B cell (primary cell): ENCODE measurements at regions not wholly inside any gene's neighbourhood (a gene's known extent, or its start where the extent isn't known, plus 50 kb on each side); places are given as distances from the start of the nearest gene placed in this dataset.

Experiments
- ATAC-seq: fragments of 200-7000 bp; cut with Tn5 transposase; one replicate; pipeline ENCODE4 v1.10.0; 2021; ENCODE audit warnings: low read depth, mild to moderate bottlenecking, moderate number of reproducible peaks, moderate library complexity
- CTCF ChIA-PET: fragments of 350-600 bp; sonication (Branson Sonifier 250); formaldehyde crosslinking; loops from one replicate; lab custom pipeline; 2021; ENCODE audit warnings: antibody characterized with exemption, inconsistent platforms; lab: Charles Lee
- POLR2A ChIA-PET: fragments of 350-600 bp; sonication (Branson Sonifier 250); formaldehyde crosslinking; loops from one replicate; lab custom pipeline; 2021; ENCODE audit warnings: antibody characterized with exemption; lab: Charles Lee
- DNase-seq: peaks from one replicate; pipeline ENCODE4 v3.0.0; 2013
- H2AFZ ChIP-seq: 2 replicates; pipeline ENCODE4 v1.6.1; 2012; ENCODE audit warnings: mild to moderate bottlenecking, low read depth, low read length; ENCODE audit not compliant: insufficient read depth, poor library complexity, severe bottlenecking
- H3K27ac ChIP-seq, 2 donors: 1 replicate in 1 of 2; 2 replicates in 1 of 2; pipeline ENCODE4 v1.5.1; 2012 to 2013; ENCODE audit warnings: low read length in 2 of 2, mild to moderate bottlenecking in 2 of 2, moderate library complexity in 1 of 2
- H3K27me3 ChIP-seq, 4 experiments: fragments of 200-600 bp in 1 of 4; sonication (generic) in 1 of 4; replicated peaks in 1 of 4; 1 replicate in 2 of 4; 2 replicates in 2 of 4; pipeline versions ENCODE4 v1.6.1 to v1.7.0; 2013 to 2016; ENCODE audit warnings: low read length in 3 of 4, mild to moderate bottlenecking in 2 of 4, mixed read lengths in 1 of 4, moderate library complexity in 1 of 4; ENCODE audit not compliant: insufficient read depth in 4 of 4, control insufficient read depth in 3 of 4; ENCODE audit errors: control extremely low read depth in 1 of 4
- H3K36me3 ChIP-seq, 2 experiments: replicated peaks in 1 of 2; 1 replicate in 1 of 2; 2 replicates in 1 of 2; pipeline versions ENCODE4 v1.6.1 to v1.7.1; 2013; ENCODE audit warnings: low read length in 1 of 2; ENCODE audit not compliant: insufficient read depth in 2 of 2, control insufficient read depth in 1 of 2; ENCODE audit errors: control extremely low read depth in 1 of 2, extremely low read depth in 1 of 2
- H3K4me1 ChIP-seq, 2 donors: fragments of 200-600 bp in 1 of 2; sonication (generic) in 1 of 2; 1 replicate in 1 of 2; 2 replicates in 1 of 2; pipeline versions ENCODE4 v1.5.1 to v1.6.1; 2013 to 2017; ENCODE audit warnings: low read length in 2 of 2; ENCODE audit not compliant: control insufficient read depth in 2 of 2, insufficient read depth in 2 of 2
- H3K4me2 ChIP-seq: replicated peaks from 2 replicates; pipeline ENCODE3; 2012; ENCODE audit warnings: mild to moderate bottlenecking, low read depth, low read length; ENCODE audit not compliant: poor library complexity, severe bottlenecking
- H3K4me3 ChIP-seq, 5 experiments: fragments of 200-600 bp in 1 of 5; sonication (generic) in 1 of 5; 1 replicate in 3 of 5; 2 replicates in 2 of 5; pipeline versions ENCODE4 v1.5.1 to v1.7.0; 2011 to 2016; ENCODE audit warnings: low read length in 4 of 5, mild to moderate bottlenecking in 4 of 5, low read depth in 2 of 5, control low read depth in 1 of 5, moderate library complexity in 1 of 5; ENCODE audit not compliant: insufficient read depth in 1 of 5; ENCODE audit errors: control extremely low read depth in 1 of 5, extremely low read depth in 1 of 5
- H3K79me2 ChIP-seq: fragments of 200-600 bp; sonication (generic); one replicate; pipeline ENCODE4 v1.6.0; 2016; ENCODE audit warnings: low read length; ENCODE audit not compliant: control insufficient read depth, insufficient read depth
- H3K9ac ChIP-seq: fragments of 200-600 bp; sonication (generic); 2 replicates; pipeline ENCODE4 v1.6.1; 2017; ENCODE audit warnings: mild to moderate bottlenecking, low read length, moderate library complexity
- H3K9me3 ChIP-seq, 3 donors: one replicate each; pipeline versions ENCODE4 v1.6.1 to v1.7.1; 2013; ENCODE audit warnings: low read length in 2 of 3; ENCODE audit not compliant: control insufficient read depth in 2 of 3, insufficient read depth in 1 of 3; ENCODE audit errors: control extremely low read depth in 1 of 3
- H4K20me1 ChIP-seq: 2 replicates; pipeline ENCODE4 v1.6.0; 2012; ENCODE audit warnings: mild to moderate bottlenecking, low read length; ENCODE audit not compliant: insufficient read depth, control insufficient read depth, poor library complexity, severe bottlenecking
- H3K27ac Mint-ChIP-seq: one replicate; pipeline ENCODE4 v1.8.0; 2021; ENCODE audit warnings: mixed read lengths
- H3K27me3 Mint-ChIP-seq: one replicate; pipeline ENCODE4 v1.8.0; 2021; ENCODE audit warnings: mixed read lengths
- H3K4me1 Mint-ChIP-seq: one replicate; pipeline ENCODE4 v1.8.0; 2021; ENCODE audit warnings: mixed read lengths
- H3K4me3 Mint-ChIP-seq: one replicate; pipeline ENCODE4 v1.8.0; 2021; ENCODE audit warnings: mixed read lengths
- H3K9me3 Mint-ChIP-seq: one replicate; pipeline ENCODE4 v1.8.0; 2022; ENCODE audit warnings: mixed read lengths; ENCODE audit not compliant: insufficient read depth
- CTCF ChIP-seq: fragments of 200-600 bp; IDR thresholded peaks from one replicate; pipeline ENCODE4 v1.8.0; 2022; ENCODE audit warnings: antibody characterized with exemption, mild to moderate bottlenecking
- EZH2 ChIP-seq: IDR thresholded peaks from 2 replicates; pipeline ENCODE4 v1.6.1; 2012; ENCODE audit warnings: borderline replicate concordance, low read depth, mild to moderate bottlenecking, moderate library complexity, low read length; ENCODE audit not compliant: insufficient read depth, poor library complexity, severe bottlenecking
- WGBS: methylation state at CpG from one replicate; pipeline ENCODE4 v1.1.5; 2013; ENCODE audit warnings: missing lambda C conversion rate; ENCODE audit not compliant: insufficient coverage; 5-methylcytosine and 5-hydroxymethylcytosine counted together
- intact Hi-C: fragments of 100-400 bp; cut with micrococcal nuclease; formaldehyde crosslinking; loops from one replicate; pipeline ENCODE4 v1.10.0; 2022

DNA sequence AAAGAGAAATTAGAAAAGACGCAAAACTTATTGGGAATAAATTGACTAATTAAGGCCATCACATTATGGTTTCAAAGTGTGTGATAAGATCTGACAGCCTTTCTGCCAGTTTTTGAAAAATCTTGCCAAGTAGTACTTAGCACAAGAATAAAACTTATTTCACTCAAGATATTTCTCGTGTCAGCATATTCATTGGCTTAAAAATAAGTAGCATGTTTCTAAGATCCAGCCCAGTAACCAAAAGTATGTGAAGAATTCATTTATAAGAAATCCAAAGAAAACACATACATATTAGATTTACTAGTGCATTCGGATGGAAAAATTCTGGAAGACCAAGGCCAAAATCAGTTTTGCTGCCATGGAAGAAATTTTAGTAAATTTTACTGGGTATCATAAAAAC, 1135.0 kb downstream of the GALC start:
- Histone ChIP-seq H3K4me3 (no peak overlapping the region), H3K36me3 (no peaks in the 10 kb centered on the region), H4K20me1 (no peaks in the 10 kb centered on the region), H3K79me2 (no peaks in the 10 kb centered on the region), H3K4me2 (no peak overlapping the region), H3K9me3 (no peaks in the 10 kb centered on the region), H3K27me3 (no peaks in the 10 kb centered on the region), H3K4me1 (no peaks in the 10 kb centered on the region), H3K27ac (no peak overlapping the region), H2AFZ (no peak overlapping the region), H3K9ac (no peak overlapping the region)
- H3K27me3 Mint-ChIP-seq, result no peaks in the 10 kb centered on the region
- H3K27ac Mint-ChIP-seq, result no peak overlapping the region
- CTCF ChIA-PET, result no interaction called here
- intact Hi-C loops, result no loop called here
- no peak for ATAC-seq
- H3K4me3 Mint-ChIP-seq, result no peak overlapping the region
- no CpG with 5 or more reads among the region's 3 CpGs for WGBS
- TF ChIP-seq EZH2, result no peak
- TF ChIP-seq CTCF, result no peak
- no peak for DNase-seq
- peaks cover 2% of the 10 kb centered on the region for H3K9me3 Mint-ChIP-seq
- no peaks in the 10 kb centered on the region for H3K4me1 Mint-ChIP-seq
- POLR2A ChIA-PET, result no interaction called here

- ChIA-PET CTCF (no interaction called here), POLR2A (no interaction called here)
- Histone ChIP-seq H3K4me1 (no peaks in the 10 kb centered on the region), H3K27ac (no peak overlapping the region), H3K4me2 (no peak overlapping the region), H3K27me3 (no peaks in the 10 kb centered on the region), H3K36me3 (no peaks in the 10 kb centered on the region), H3K79me2 (no peaks in the 10 kb centered on the region), H2AFZ (no peak overlapping the region), H3K9ac (no peak overlapping the region), H4K20me1 (no peaks in the 10 kb centered on the region), H3K9me3 (no peaks in the 10 kb centered on the region), H3K4me3 (no peak overlapping the region)
- intact Hi-C loops, result no loop called here
- Mint-ChIP-seq H3K9me3 (peaks cover 7% of the 10 kb centered on the region), H3K4me3 (no peak overlapping the region), H3K27ac (no peak overlapping the region), H3K27me3 (no peaks in the 10 kb centered on the region), H3K4me1 (no peaks in the 10 kb centered on the region)
- TF ChIP-seq EZH2, result no peak
- TF ChIP-seq CTCF, result no peak
- DNase-seq (no peak), ATAC-seq (no peak)
- WGBS, result no CpG with 5 or more reads among the region's 5 CpGs
Observed at GRCh38 chr14:86852530-86852929, 1140.5 kb downstream of the GALC start.
